ENCODE measurements at regions not wholly inside any gene's neighbourhood (a gene's known extent, or its start where the extent isn't known, plus 50 kb on each side); places are given as distances from the start of the nearest gene placed in this dataset.

GRCh38 chr22:19607192-19608002 is 83.2 kb upstream of the CLDN5 start:
- TF ChIP-seq CEBPB (IDR thresholded peaks at IDR 0.05; ENCODE audit: low read depth, low read length) = no peak
- no peak for TF ChIP-seq YY1 (IDR thresholded peaks at IDR 0.05; ENCODE audit: low read depth, low read length)
- TF ChIP-seq, protein P1, sequence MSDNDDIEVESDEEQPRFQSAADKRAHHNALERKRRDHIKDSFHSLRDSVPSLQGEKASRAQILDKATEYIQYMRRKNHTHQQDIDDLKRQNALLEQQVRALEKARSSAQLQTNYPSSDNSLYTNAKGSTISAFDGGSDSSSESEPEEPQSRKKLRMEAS (IDR thresholded peaks at IDR 0.05) = 0 out of 2 replicates have a peak, but pooled peaks have one; percentile 17
- TF ChIP-seq, protein P2, sequence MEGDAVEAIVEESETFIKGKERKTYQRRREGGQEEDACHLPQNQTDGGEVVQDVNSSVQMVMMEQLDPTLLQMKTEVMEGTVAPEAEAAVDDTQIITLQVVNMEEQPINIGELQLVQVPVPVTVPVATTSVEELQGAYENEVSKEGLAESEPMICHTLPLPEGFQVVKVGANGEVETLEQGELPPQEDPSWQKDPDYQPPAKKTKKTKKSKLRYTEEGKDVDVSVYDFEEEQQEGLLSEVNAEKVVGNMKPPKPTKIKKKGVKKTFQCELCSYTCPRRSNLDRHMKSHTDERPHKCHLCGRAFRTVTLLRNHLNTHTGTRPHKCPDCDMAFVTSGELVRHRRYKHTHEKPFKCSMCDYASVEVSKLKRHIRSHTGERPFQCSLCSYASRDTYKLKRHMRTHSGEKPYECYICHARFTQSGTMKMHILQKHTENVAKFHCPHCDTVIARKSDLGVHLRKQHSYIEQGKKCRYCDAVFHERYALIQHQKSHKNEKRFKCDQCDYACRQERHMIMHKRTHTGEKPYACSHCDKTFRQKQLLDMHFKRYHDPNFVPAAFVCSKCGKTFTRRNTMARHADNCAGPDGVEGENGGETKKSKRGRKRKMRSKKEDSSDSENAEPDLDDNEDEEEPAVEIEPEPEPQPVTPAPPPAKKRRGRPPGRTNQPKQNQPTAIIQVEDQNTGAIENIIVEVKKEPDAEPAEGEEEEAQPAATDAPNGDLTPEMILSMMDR (IDR thresholded peaks at IDR 0.05; ENCODE audit: control extremely low read depth in 1 of 3, insufficient read depth in 1 of 3, low read depth in 1 of 3, low read length in 3 of 3) = no peak
- TF ChIP-seq, protein P3, sequence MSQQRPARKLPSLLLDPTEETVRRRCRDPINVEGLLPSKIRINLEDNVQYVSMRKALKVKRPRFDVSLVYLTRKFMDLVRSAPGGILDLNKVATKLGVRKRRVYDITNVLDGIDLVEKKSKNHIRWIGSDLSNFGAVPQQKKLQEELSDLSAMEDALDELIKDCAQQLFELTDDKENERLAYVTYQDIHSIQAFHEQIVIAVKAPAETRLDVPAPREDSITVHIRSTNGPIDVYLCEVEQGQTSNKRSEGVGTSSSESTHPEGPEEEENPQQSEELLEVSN (IDR thresholded peaks at IDR 0.05) = peak; percentile 61
- TF ChIP-seq CHD1 (IDR thresholded peaks at IDR 0.05; ENCODE audit: low read depth, low read length) = no peak
- TF ChIP-seq SIX5 (IDR thresholded peaks at IDR 0.05; ENCODE audit: low read depth, low read length) = no peak
- TF ChIP-seq USF2 (IDR thresholded peaks at IDR 0.05; ENCODE audit: low read length) = no peak
- TF ChIP-seq CREB1 (IDR thresholded peaks at IDR 0.05) = peak; percentile 73

All from H1 (cell line).